IMR-90 (cell line): ENCODE measurements at regions not wholly inside any gene's neighbourhood (a gene's known extent, or its start where the extent isn't known, plus 50 kb on each side); places are given as distances from the start of the nearest gene placed in this dataset.

Experiments
- ATAC-seq: fragments of 200-7000 bp; cut with Tn5 transposase; 2 replicates; pipeline ENCODE4 v1.9.1; 2020; ENCODE audit warnings: low read depth, mild to moderate bottlenecking, moderate library complexity
- BruUV-seq: library from RNA; stranded (reverse); fragments of 400-500 nt; replicated peaks from 2 replicates; lab custom pipeline; 2021; lab: Mats Ljungman, UMichigan
- CTCF ChIA-PET: fragments of 300-600 bp; formaldehyde crosslinking; extraction: SDS; loops from one replicate; lab custom pipeline; 2021; ENCODE audit warnings: antibody characterized with exemption; lab: Yijun Ruan, JAX
- POLR2A ChIA-PET: fragments of 300-600 bp; sonication (Branson Sonifier 250); formaldehyde crosslinking; loops from one replicate; lab custom pipeline; 2022; ENCODE audit warnings: antibody characterized with exemption; ENCODE audit not compliant: unreplicated experiment; lab: Charles Lee
- DNase-seq: peaks from one replicate; pipeline ENCODE4 v3.0.0; 2013
- H2AFZ ChIP-seq: replicated peaks from 2 replicates; pipeline ENCODE3; 2013; ENCODE audit warnings: low read length, mild to moderate bottlenecking; ENCODE audit not compliant: poor library complexity
- H2AK5ac ChIP-seq: 2 replicates; pipeline ENCODE4 v1.6.1; 2013; ENCODE audit warnings: low read depth, low read length, inconsistent platforms
- H2AK9ac ChIP-seq: replicated peaks from 2 replicates; pipeline ENCODE3; 2013; ENCODE audit warnings: mild to moderate bottlenecking, low read depth, low read length, moderate library complexity; ENCODE audit not compliant: poor library complexity
- H2BK120ac ChIP-seq: 2 replicates; pipeline ENCODE4 v1.6.1; 2013; ENCODE audit warnings: low read depth, low read length, inconsistent platforms
- H2BK15ac ChIP-seq: 3 replicates; pipeline ENCODE4 v1.6.1; 2013; ENCODE audit warnings: low read depth, low read length, inconsistent platforms
- H2BK20ac ChIP-seq: 2 replicates; pipeline ENCODE4 v1.6.1; 2013; ENCODE audit warnings: low read depth, mild to moderate bottlenecking, inconsistent platforms, low read length, moderate library complexity
- H2BK5ac ChIP-seq: 2 replicates; pipeline ENCODE4 v1.6.1; 2013; ENCODE audit warnings: mild to moderate bottlenecking, low read depth, low read length, inconsistent platforms; ENCODE audit not compliant: poor library complexity, severe bottlenecking
- H3K14ac ChIP-seq: replicated peaks from 2 replicates; pipeline ENCODE4 v1.6.1; 2013; ENCODE audit warnings: low read depth, low read length, inconsistent platforms
- H3K18ac ChIP-seq: 2 replicates; pipeline ENCODE4 v1.6.1; 2013; ENCODE audit warnings: low read depth, low read length, control low read depth
- H3K23ac ChIP-seq: 2 replicates; pipeline ENCODE4 v1.6.1; 2013; ENCODE audit warnings: low read depth, low read length, inconsistent platforms
- H3K27ac ChIP-seq: 2 replicates; pipeline ENCODE4 v1.5.1; 2013; ENCODE audit warnings: mild to moderate bottlenecking, control low read depth, low read length; ENCODE audit not compliant: insufficient read depth
- H3K27me3 ChIP-seq: 2 replicates; pipeline ENCODE4 v1.6.1; 2013; ENCODE audit warnings: low read length; ENCODE audit not compliant: control insufficient read depth, insufficient read depth
- H3K36me3 ChIP-seq: 2 replicates; pipeline ENCODE4 v1.6.1; 2013; ENCODE audit warnings: low read length, mixed read lengths; ENCODE audit not compliant: control insufficient read depth, insufficient read depth
- H3K4ac ChIP-seq: 2 replicates; pipeline ENCODE4 v1.6.1; 2013; ENCODE audit warnings: low read depth, low read length, inconsistent platforms
- H3K4me1 ChIP-seq: 2 replicates; pipeline ENCODE4 v1.6.1; 2013; ENCODE audit warnings: low read length, mixed read lengths; ENCODE audit not compliant: control insufficient read depth, insufficient read depth
- H3K4me2 ChIP-seq: 2 replicates; pipeline ENCODE4 v1.6.1; 2013; ENCODE audit warnings: low read depth, mild to moderate bottlenecking, control low read depth, low read length, moderate library complexity
- H3K4me3 ChIP-seq: 2 replicates; pipeline ENCODE4 v1.5.1; 2013; ENCODE audit warnings: low read depth, mild to moderate bottlenecking, control low read depth, low read length, moderate library complexity; ENCODE audit not compliant: insufficient read depth
- H3K56ac ChIP-seq: 2 replicates; pipeline ENCODE4 v1.6.1; 2013; ENCODE audit warnings: low read length, inconsistent platforms; ENCODE audit not compliant: insufficient read depth; ENCODE audit errors: extremely low read depth
- H3K79me1 ChIP-seq, 2 experiments: 2 replicates each; pipeline ENCODE4 v1.6.1; 2013; ENCODE audit warnings: low read length in 2 of 2, inconsistent platforms in 1 of 2, low read depth in 1 of 2
- H3K9ac ChIP-seq: 2 replicates; pipeline ENCODE4 v1.6.1; 2013; ENCODE audit warnings: low read depth, low read length, control low read depth
- H3K9me1 ChIP-seq: 2 replicates; pipeline ENCODE4 v1.6.1; 2013; ENCODE audit warnings: low read length, inconsistent platforms; ENCODE audit not compliant: insufficient read depth
- H3K9me3 ChIP-seq: 2 replicates; pipeline ENCODE4 v1.6.1; 2013; ENCODE audit warnings: low read length; ENCODE audit not compliant: control insufficient read depth, insufficient read depth
- H4K20me1 ChIP-seq: 2 replicates; pipeline ENCODE4 v1.6.1; 2013; ENCODE audit warnings: low read length, inconsistent platforms; ENCODE audit not compliant: insufficient read depth
- H4K5ac ChIP-seq: 2 replicates; pipeline ENCODE4 v1.6.1; 2013; ENCODE audit warnings: mild to moderate bottlenecking, low read depth, low read length, control low read depth
- H4K8ac ChIP-seq, 2 experiments: 2 replicates each; pipeline ENCODE4 v1.6.1; 2013; ENCODE audit warnings: low read depth in 2 of 2, low read length in 2 of 2, control low read depth in 1 of 2, inconsistent platforms in 1 of 2
- H4K91ac ChIP-seq: 2 replicates; pipeline ENCODE4 v1.6.1; 2013; ENCODE audit warnings: low read depth, low read length, inconsistent platforms; ENCODE audit not compliant: insufficient read depth
- MAFK ChIP-seq: IDR thresholded peaks from 2 replicates; pipeline ENCODE4 v1.6.1; 2012; ENCODE audit warnings: low read depth, low read length, improper control_type of control experiment
- SMC3 ChIP-seq: fragments of 150-350 bp; IDR thresholded peaks from 2 replicates; pipeline ENCODE4 v1.6.1; 2016; ENCODE audit warnings: low read depth, mild to moderate bottlenecking, antibody characterized with exemption, low read length, moderate library complexity
- WGBS, 2 experiments: methylation state at CpG; one replicate each; pipeline versions ENCODE4 v1.1.5 to v1.1.7; 2013; ENCODE audit warnings: missing lambda C conversion rate in 2 of 2; ENCODE audit not compliant: insufficient read length in 1 of 2; ENCODE audit errors: extremely low coverage in 2 of 2; 5-methylcytosine and 5-hydroxymethylcytosine counted together
- dilution Hi-C: fragments of 300-500 bp; cut with HindIII; formaldehyde crosslinking; loops from one replicate; pipeline ENCODE4 v1.14.3; 2018; ENCODE audit warnings: low sequenced_read_pairs; ENCODE audit not compliant: unreplicated experiment
- in situ Hi-C: fragments of 300-500 bp; cut with MboI; formaldehyde crosslinking; loops from 3 replicates; pipeline ENCODE4 v1.14.3; 2019; ENCODE audit warnings: low sequenced_read_pairs, inconsistent platforms, mixed read lengths
- intact Hi-C: fragments of 100-400 bp; cut with micrococcal nuclease; formaldehyde crosslinking; loops from 2 replicates; pipeline ENCODE4 v1.10.0; 2022

GRCh38 chr10:56146806-56147205 lies 214.3 kb downstream of the ZWINT start:
- BruUV-seq, result no TSS peak
- Histone ChIP-seq H2AK9ac (no peak overlapping the region), H3K9ac (no peak overlapping the region), H3K79me1 (no peaks in the 10 kb centered on the region), H3K27me3 (no peaks in the 10 kb centered on the region), H4K20me1 (no peaks in the 10 kb centered on the region), H3K4me1 (no peaks in the 10 kb centered on the region), H2AK5ac (no peak overlapping the region), H3K18ac (no peak overlapping the region), H3K9me1 (no peaks in the 10 kb centered on the region), H3K4me3 (no peak overlapping the region), H2BK15ac (no peak overlapping the region), H3K36me3 (no peaks in the 10 kb centered on the region), H2BK20ac (no peak overlapping the region), H3K23ac (no peak overlapping the region), H3K4me2 (no peak overlapping the region), H2BK120ac (no peak overlapping the region), H3K14ac (no peak overlapping the region), H3K9me3 (peaks cover 6% of the 10 kb centered on the region), H3K4ac (no peak overlapping the region), H2BK5ac (no peak overlapping the region), H2AFZ (no peak overlapping the region), H3K56ac (no peak overlapping the region), H4K91ac (no peak overlapping the region), H4K5ac (no peak overlapping the region), H4K8ac (no peak overlapping the region), H3K27ac (no peak overlapping the region)
- in situ Hi-C loops, result no loop called here
- dilution Hi-C loops, result no loop called here
- intact Hi-C loops, result no loop called here
- ATAC-seq, result no peak
- POLR2A ChIA-PET, result no interaction called here
- no peak for DNase-seq
- CTCF ChIA-PET, result no interaction called here
- WGBS, 2 experiments, result no CpG with 5 or more reads among the region's 2 CpGs
- no peak for TF ChIP-seq SMC3
- no peak for TF ChIP-seq MAFK
